ENCODE measurements at regions not wholly inside any gene's neighbourhood (a gene's known extent, or its start where the extent isn't known, plus 50 kb on each side); places are given as distances from the start of the nearest gene placed in this dataset.
"Not testable (repeated sequence)": the region's sequence is repeated elsewhere in the genome, so short reads cannot be mapped to it uniquely, and the experiment has no call there.

DNA sequence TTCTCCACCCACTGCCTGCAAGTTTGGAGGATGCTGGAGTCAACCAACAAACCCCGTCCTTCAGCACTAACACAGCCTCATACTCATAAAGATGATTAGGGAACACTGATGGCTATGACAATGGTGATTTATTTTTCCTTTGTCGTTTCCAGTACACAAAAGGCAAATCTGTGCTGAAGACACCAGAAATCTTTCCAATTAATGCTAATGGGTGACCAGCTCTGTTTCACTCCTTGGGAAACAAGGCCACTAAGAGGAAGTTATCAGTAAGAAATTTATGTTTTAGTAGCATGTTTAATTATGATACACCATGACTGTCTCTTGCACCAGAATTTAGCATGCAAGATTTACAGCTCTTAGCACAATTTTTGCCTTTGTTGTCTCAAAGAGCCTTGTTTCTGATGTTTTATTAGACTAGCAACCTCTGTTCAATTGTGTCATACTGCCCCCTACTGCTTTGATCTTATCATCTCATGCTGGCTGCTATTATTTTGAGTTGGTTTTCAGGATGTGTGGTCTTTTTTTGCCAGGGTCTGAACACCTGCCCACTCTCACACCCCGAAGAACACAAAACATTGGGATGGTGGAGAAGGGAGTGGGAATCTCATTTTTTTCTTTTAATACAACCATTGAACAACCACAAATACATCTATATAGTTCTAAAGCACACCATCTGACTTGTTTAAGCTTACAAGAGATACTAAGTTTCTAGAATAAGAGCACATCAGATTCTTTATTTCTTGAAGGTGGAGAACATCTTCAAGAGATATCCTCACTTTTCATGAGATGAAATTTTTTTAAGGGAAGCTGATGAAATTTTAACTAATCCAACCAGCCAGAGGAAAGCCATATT is 160.9 kb downstream of the SPTSSA start:
- DNase-seq (ENCODE audit: low spot score): peak; percentile 36

DNA sequence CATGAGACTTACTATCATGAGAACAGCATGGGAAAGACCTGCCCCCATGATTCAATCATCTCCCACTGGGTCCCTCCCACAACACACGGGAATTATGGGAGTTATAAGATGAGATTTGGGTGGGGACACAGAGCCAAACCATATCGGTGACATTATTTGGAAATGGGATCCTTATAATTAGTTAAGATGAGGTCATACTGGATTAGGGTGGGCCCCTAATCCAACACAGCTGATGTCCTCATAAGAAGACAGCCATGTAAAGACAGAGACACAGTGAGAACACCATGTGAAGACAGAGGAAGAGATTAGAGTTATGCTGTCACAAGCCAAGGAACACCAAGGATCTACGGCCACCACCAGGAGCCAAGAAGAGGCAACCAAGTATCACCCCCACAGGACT is 161.7 kb downstream of the SPTSSA start:
- DNase-seq (ENCODE audit: low spot score): no peak

DNA sequence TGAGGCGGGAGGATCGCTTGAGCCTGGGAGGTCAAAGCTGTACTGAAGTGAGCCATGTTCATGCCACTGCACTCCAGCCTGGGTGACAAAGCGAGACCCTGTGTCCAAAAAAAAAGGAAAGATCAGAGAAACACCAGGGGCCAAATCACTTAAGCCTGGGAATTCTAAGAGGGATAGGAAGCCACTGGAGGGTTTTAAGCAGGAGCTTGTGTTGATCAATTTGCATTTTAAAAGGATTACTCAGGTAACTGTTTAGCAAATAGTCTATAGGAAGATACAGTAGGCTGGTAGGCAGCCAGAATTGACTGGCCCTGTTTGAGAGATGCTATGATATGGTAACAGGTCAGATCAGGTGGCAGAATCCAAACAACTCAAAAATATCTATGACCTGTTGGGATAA is 162.7 kb downstream of the SPTSSA start:
- DNase-seq (ENCODE audit: low spot score): no peak

DNA sequence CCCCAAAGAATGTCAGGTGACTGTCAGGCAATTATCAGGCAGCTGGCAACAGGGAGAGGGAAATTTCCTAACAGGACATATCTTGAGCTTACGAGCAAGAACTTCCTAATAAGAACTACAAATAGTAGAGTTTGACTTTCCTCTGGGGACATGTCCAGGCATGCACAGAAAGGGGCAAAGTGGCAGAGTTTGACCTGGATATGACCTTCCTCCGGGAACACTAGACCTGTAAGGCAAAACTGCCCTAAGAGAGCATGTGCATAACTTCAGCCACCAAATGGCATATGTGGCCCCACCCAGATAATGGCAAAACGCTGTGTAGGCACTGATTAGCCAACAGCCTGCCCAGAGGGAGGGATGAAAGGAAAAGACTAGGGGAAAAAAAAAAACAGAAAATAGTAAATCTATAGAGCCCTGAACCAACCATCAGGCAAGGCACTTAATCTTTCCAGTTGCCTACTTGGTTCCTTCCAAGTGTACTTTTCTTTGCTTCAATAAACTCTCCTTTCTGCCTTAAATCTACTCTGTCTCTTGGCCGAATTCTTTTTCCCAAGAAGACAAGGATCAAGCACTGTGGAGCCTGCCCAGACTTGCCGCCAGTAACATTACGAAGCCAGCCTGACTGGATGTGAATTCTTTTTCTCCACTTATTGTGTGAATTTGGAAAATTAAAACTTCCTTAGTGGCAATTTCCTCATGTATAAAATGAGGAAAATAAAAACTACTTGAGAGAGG is 164.1 kb downstream of the SPTSSA start:
- DNase-seq (ENCODE audit: low spot score): no peak

DNA sequence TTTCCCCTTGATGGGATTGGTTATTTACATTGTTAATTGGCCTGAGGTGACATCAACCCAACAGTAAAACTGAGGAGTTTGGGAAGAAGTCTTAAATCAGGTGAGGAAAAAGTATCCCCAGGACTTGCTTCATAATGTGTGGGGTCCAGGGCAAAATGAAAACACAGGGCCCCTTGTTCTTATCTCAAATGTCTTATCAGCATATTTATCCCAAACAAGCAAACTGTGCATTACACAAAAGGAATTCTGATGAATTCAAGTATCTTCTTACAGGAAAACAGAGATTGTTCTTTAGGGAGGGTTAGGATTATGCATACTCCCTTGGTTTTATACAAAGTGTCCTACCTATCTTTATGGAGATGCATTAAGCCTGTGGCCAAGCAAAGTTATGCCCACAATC is 178.4 kb downstream of the SPTSSA start:
- DNase-seq (ENCODE audit: low spot score): no peak

DNA sequence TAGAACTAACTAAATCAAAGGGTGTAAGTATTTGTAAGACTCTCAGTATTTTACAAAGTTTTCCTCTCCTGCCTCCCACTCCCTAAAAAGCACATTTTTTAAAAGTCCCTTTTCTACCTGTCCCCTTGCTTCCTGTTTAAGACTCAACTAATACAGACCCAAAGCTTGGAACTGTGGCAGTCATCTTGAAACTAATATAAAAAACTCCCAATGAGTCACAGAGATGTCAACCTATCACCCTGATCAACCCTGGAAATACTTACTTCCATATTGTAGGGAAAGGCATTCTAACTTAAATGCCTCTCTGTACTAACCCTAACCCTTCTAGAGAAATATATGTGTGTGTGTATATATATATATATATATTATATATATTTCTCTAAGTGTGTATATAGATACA is 184.8 kb downstream of the SPTSSA start:
- DNase-seq (ENCODE audit: low spot score): no peak

DNA sequence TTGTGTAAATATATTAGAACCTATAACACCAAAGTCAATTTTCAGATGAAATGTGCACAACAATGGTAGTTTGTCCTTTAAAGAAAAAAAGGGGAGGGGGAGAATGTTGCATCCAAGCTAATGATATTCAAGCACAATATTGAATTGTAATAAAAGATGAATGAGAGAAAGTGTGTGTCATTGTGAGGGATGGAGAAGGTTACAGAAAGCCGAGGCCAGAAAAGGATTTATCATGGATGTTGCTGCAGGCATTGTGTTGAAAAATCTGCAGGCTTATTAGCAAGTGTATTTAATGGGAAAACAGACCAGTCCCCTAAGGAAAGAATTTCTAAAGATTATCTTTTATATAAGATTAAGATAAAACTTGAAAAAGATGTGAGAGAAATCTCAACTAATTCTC is 186.5 kb downstream of the SPTSSA start:
- DNase-seq (ENCODE audit: low spot score): no peak

DNA sequence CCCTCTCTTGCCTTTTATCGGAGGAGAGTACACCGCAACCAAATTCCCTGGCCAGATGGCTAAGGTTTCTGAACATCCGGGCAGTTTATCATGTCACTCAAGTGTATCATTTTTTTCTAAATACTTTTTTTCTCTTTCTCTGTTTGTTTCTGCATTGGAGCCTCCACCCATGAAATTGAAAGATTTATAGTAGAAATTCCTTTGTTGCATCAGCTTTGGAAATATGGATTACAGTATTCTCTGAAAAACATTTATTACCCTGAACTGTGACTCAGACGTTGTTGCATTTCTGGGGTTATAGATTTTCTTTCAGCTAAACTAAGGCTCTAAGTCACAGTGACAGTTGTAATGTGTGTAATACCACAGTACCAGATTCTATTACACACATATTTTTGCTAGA is 187.0 kb downstream of the SPTSSA start:
- DNase-seq (ENCODE audit: low spot score): no peak

DNA sequence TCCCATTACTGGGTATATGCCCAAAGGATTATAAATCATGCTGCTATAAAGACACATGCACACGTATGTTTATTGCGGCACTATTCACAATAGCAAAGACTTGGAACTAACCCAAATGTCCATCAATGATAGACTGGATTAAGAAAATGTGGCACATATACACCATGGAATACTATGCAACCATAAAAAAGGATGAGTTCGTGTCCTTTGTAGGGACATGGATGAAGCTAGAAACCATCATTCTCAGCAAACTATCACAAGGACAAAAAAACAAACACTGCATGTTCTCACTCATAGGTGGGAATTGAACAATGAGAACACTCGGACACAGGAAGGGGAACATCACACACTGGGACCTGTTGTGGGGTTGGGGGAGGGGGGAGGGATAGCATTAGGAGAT is 188.3 kb downstream of the SPTSSA start:
- not testable (repeated sequence) for DNase-seq (ENCODE audit: low spot score)

DNA sequence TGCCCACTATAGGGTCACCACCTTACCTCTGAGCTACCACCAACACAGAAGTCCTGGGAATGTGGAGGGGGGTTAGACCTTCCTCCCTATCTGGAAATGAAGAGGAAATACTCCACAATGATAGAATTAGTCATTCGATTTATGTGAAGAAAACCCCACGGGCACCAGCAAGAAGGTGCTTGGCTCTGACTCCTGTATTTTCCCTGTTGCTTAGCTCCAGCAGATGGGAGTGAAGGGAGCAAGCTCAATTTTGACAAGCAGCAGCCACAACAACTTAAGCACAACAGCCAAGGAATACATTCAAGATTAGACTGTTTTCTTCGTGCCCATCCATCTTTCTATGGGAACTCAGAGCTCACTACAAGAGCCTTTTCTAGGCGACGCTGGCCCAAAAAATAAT is 191.7 kb downstream of the SPTSSA start:
- no peak for DNase-seq (ENCODE audit: low spot score)

DNA sequence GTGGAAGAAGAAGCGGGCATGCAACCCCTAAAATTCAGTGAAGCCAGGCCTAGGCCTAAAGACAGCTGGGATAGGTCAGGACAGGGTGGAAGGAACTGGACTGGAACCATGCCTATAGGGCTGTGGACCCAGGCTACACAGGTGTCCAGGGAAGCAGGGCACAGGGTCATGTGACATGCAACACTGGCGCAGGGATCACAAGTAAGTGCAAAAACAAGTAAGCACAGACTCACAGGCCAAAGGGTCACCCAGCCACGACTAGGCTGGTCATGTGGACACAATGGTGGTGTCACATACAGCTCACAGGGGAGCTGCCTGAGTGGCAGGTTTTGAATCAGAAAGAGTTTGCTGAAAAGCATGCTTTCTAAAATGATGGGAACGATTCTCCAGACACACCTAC is 195.7 kb downstream of the SPTSSA start:
- no peak for DNase-seq (ENCODE audit: low spot score)

DNA sequence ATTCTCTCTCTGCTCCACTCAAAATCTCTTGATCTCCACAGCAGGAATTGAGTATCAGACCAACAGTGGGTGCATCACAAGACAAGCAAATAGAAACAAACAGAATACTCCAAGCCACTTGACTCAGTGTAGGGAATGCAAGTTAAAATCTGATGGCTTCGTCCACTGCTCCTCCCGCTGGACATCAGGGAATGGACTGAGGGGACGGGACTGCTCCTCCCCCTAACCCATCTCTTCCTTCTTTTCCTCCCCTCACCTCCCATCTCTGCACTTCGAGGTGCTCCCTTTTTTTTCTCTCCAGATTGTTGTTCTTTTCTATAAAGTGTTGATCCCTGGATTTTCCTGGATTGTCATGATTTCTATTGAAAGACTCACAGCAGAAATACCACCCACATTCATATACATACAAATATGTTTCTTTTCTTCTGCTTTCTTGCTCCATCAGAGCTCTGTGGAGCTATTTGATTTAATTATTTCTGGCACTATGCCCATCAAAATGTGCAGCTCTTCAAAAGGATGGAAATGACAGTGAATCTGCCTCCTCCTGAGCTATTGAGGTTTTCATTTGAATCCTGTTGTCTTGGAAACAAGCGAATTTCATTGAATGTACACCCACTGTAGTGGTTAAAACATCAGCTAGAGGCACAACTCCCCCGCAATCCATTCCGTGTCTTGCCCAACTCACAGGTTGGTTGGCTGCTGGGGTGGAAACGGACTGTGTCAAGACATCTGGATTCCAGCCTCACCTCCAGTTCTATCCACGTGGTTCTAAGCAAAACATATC is 199.7 kb downstream of the SPTSSA start:
- no peak for DNase-seq (ENCODE audit: low spot score)

DNA sequence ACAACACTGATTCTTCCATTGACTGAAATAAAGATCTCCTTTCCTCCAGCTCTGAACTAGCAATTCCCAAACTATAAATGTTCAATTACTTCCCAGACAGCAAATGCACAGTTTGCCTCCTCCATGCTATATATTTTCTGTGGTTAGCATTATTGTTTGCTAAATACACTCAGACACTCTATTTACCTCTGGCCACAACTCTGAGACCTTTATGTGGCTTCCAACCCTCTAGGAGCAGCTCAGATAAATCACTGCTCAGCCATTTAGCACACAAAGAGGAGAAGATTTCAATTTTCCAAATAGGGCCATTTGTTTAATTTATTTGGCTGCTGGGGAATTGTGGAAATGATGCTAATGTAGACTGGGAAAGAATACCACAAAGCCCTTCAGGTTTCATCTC is 202.0 kb downstream of the SPTSSA start:
- DNase-seq (ENCODE audit: low spot score): no peak

DNA sequence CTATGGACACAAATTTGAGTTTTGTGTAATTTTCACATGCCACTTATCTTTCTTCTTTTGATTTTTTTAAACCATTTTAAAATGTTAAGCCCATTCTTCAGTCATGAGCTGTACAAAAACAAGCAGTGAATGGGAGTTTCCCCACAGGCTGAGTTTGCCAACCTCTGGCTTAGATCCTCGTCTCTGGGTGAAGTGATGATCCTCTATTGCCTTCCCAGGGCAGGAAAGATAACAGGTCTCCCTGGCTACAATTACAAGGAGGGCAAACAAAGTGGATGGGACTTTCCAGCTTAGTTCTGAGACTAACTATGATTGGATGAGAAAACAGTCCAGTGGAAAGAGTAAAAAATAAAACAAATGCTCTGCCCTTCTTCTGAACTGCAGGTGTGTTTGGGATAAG is 203.7 kb downstream of the SPTSSA start:
- peak; percentile 51 for DNase-seq (ENCODE audit: low spot score)

DNA sequence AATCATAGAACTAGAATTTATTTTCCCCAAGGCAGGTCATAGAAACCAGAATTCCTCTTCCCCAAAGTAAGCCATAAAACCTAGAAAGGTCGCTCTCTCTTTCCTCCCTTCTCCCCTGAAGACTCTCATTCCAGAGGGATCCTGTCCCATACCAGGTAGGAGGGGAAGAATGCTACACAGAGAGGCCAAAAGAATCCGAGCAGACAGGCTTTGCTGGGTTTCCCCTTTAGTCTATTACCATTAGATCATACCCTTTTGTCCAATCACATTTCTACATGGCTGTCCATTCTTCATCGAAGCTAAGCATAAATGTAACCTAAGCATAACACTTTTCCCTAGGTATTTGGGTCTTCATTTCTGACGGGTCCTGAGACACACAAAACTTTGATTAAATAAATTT is 204.5 kb downstream of the SPTSSA start:
- DNase-seq (ENCODE audit: low spot score): no peak

DNA sequence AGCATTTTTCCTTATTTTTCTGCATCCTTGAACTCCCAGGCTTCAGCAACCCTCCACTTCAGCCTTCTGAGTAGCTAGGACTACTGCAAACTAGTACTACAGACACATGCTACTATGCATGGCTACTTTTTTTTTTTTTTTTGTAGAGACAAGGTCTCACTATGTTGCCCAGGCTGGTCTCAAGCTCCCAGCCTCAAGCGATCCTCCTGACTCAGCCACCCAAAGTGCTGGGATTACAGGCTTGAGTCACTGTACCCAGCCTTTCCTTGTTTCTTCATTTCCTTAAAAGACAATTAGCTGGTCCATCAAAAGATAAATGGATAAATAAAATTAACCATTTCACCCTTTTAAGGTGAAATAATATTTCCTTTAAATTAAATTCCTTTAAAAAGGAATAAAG is 205.8 kb downstream of the SPTSSA start:
- no peak for DNase-seq (ENCODE audit: low spot score)

DNA sequence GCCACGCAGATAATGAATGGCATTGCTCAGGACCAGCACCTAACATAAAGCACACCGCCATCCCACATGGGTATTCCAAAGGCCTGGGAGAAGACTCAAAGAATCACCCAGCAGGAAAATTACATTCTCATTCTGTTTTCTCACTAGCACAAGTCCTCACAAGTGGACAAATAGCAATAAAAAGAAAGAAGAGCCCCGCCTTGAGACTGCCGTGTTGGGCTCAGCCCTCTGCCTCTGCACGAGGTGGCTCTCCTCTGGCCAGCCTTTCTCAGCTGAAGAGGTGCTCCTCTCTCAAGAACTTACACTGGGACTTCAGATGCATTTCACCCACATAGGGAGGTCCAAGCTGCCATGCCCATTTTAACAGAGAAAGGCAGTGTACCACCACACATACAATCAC is 207.5 kb downstream of the SPTSSA start:
- DNase-seq (ENCODE audit: low spot score): no peak

DNA sequence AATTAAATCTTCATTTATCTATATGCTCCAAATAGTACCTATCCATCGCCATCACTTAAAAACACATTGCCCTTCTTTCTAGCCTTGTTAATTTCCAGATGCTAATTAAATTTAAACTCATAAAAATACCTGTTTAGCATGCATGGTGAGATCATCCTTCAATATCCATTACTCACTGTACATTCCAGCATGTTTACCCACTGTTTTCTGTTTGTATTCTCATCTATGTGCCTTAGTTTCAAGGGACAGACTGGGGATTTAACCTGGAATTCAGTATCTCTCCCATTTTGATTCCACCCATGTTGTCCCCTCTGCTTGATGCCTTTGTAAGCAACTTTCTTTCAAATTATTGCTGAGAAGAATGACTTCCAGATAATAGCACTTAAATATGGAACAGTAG is 208.0 kb downstream of the SPTSSA start:
- DNase-seq (ENCODE audit: low spot score): no peak

DNA sequence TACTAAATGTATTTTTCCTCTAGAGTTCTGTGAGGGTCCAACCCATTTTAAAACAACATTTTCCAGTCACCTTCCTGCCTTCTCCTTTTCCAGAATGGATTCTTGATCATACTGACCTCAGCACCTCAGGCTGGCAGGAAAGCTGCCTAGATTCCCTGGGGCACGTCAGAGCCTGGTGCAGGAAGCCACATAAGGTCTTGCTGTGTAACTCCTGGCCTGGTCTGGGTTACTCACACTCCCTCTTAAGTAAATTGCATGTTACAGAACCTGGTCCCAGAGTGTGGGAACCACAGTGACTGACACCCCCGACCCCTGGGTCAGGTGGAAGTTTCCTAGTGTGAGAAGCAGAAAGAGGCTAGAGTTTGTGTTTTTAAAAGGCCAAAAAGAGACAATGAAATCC is 209.8 kb downstream of the SPTSSA start:
- no peak for DNase-seq (ENCODE audit: low spot score)

DNA sequence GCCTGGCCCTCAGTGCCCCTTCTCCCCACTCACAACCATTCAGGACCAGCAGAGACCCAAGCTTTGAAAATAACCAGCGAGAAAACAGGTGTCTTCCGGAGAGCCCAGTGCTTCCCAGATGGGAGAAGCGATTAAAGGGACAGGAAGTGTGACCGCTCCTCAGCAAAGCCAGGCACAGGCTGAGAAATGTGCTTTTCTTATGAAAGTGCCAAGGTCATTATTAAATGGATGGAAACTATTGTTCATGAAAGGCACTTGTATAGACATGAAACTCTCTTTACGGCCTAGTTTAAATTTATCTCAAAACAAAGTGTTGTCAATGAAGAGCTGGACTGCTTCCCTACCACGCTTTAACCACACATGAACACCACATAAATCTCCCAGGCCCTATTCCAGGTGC is 210.4 kb downstream of the SPTSSA start:
- no peak for DNase-seq (ENCODE audit: low spot score)

DNA sequence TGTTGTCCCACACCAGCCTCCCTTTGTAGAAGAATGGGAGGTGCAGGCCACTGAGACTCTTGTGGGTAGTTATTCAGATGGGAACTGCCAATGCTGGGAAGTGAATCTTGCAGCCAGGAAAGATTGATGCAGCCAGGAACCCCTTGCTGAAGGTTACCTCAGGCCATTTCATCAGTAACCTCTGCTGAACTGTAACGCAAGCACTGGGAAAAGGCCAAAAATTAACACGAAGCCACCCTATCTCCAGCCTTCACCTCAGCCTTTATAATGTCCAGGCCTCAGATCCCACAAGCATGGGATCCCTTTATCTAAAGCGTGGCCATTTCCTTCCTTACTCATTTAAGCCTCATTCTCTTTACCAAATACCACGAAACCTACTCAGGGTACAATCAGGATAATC is 211.1 kb downstream of the SPTSSA start:
- DNase-seq (ENCODE audit: low spot score): no peak

DNA sequence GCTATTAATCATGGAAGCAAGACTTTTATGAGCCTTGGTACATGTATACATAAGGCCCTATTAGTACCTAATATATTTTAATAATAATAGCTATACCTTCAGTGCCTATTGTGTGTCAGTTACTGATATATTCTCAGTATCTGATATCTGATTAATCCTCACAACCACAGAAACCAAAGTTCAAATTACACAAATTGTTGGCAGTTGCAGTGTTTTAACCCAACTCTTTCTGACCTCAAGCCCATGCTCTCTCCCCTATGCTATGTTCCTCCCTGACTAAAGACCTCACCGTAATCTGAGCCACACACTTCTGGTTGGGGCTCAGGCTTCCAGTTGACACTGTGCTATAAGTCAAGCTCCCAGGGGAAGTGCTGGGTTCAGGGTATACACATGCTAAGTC is 214.4 kb downstream of the SPTSSA start:
- DNase-seq (ENCODE audit: low spot score): no peak

DNA sequence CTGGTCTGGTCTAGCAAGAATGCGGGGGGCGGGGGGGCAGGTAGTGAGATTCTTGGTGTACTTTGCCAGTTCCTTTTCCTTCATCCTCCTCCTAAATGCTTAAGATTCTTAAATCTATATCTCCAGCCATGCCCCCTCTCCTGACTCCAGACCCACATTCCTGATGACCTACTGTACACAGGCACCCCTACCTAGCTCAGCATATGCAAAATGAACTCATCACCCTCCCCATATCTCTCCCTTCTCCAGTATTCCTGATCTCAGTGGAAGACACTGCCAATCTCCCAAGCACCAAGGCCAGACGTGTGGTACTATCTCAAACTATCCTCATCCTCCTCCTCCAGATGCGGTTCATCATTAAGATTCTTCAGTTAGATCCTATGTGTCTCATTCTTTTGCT is 215.8 kb downstream of the SPTSSA start:
- no peak for DNase-seq (ENCODE audit: low spot score)

Data from A172 (cell line).